Trophoblast cell (in vitro differentiated cells and primary cell): ENCODE measurements at regions not wholly inside any gene's neighbourhood (a gene's known extent, or its start where the extent isn't known, plus 50 kb on each side); places are given as distances from the start of the nearest gene placed in this dataset.

ENCODE experiments used
- DNase-seq, 2 donors: peaks; one replicate each; pipeline ENCODE4 v3.0.0-alpha.2; 2016
- H2AFZ ChIP-seq: 2 replicates; pipeline ENCODE4 v1.6.1; 2013; ENCODE audit warnings: low read length, moderate library complexity, mild to moderate bottlenecking; ENCODE audit not compliant: insufficient read depth, poor library complexity
- H2AK5ac ChIP-seq: 2 replicates; pipeline ENCODE4 v1.6.1; 2013; ENCODE audit warnings: mild to moderate bottlenecking, low read length
- H2BK120ac ChIP-seq: 2 replicates; pipeline ENCODE4 v1.6.1; 2013; ENCODE audit warnings: low read length, mild to moderate bottlenecking, moderate library complexity; ENCODE audit not compliant: insufficient read depth, poor library complexity
- H2BK12ac ChIP-seq: 2 replicates; pipeline ENCODE4 v1.6.1; 2013; ENCODE audit warnings: mild to moderate bottlenecking, low read length, moderate library complexity
- H2BK5ac ChIP-seq: 2 replicates; pipeline ENCODE4 v1.6.1; 2013; ENCODE audit warnings: low read length, low read depth, moderate library complexity, mild to moderate bottlenecking; ENCODE audit not compliant: poor library complexity
- H3K14ac ChIP-seq: 2 replicates; pipeline ENCODE4 v1.6.1; 2013; ENCODE audit warnings: mild to moderate bottlenecking, low read length
- H3K18ac ChIP-seq: 2 replicates; pipeline ENCODE4 v1.6.1; 2013; ENCODE audit warnings: mild to moderate bottlenecking, low read length
- H3K23ac ChIP-seq: 2 replicates; pipeline ENCODE4 v1.6.1; 2013; ENCODE audit warnings: low read length
- H3K27ac ChIP-seq: 2 replicates; pipeline ENCODE4 v1.5.1; 2013; ENCODE audit warnings: low read depth, mild to moderate bottlenecking, inconsistent platforms, low read length, moderate library complexity
- H3K27me3 ChIP-seq: 2 replicates; pipeline ENCODE4 v1.6.1; 2013; ENCODE audit warnings: inconsistent platforms, mild to moderate bottlenecking, low read length, moderate library complexity; ENCODE audit not compliant: insufficient read depth
- H3K36me3 ChIP-seq, 2 experiments: 1 replicate in 1 of 2; 2 replicates in 1 of 2; pipeline ENCODE4 v1.6.1; 2013; ENCODE audit warnings: low read length in 2 of 2, mild to moderate bottlenecking in 2 of 2, moderate library complexity in 1 of 2; ENCODE audit not compliant: insufficient read depth in 2 of 2, control insufficient read depth in 1 of 2
- H3K4ac ChIP-seq: 2 replicates; pipeline ENCODE4 v1.6.1; 2013; ENCODE audit warnings: low read depth, mild to moderate bottlenecking, low read length, moderate library complexity
- H3K4me1 ChIP-seq, 2 experiments: 1 replicate in 1 of 2; 2 replicates in 1 of 2; pipeline ENCODE4 v1.6.1; 2013; ENCODE audit warnings: low read length in 2 of 2, mild to moderate bottlenecking in 2 of 2, moderate library complexity in 1 of 2; ENCODE audit not compliant: insufficient read depth in 2 of 2, control insufficient read depth in 1 of 2
- H3K4me2 ChIP-seq: 2 replicates; pipeline ENCODE4 v1.6.1; 2013; ENCODE audit warnings: inconsistent platforms, mild to moderate bottlenecking, low read length, moderate library complexity
- H3K4me3 ChIP-seq: 2 replicates; pipeline ENCODE4 v1.5.1; 2013; ENCODE audit warnings: mild to moderate bottlenecking, low read depth, low read length, inconsistent platforms
- H3K79me1 ChIP-seq: one replicate; pipeline ENCODE4 v1.6.1; 2013; ENCODE audit warnings: low read length
- H3K79me2 ChIP-seq: 2 replicates; pipeline ENCODE4 v1.6.1; 2013; ENCODE audit warnings: low read length, mild to moderate bottlenecking; ENCODE audit not compliant: control insufficient read depth, insufficient read depth, poor library complexity
- H3K9ac ChIP-seq: 2 replicates; pipeline ENCODE4 v1.6.1; 2013; ENCODE audit warnings: mild to moderate bottlenecking, low read length
- H3K9me3 ChIP-seq: 2 replicates; pipeline ENCODE4 v1.6.1; 2013; ENCODE audit warnings: low read depth, mild to moderate bottlenecking, control low read depth, inconsistent platforms, low read length; ENCODE audit not compliant: insufficient read depth
- H4K12ac ChIP-seq: 2 replicates; pipeline ENCODE4 v1.6.1; 2013; ENCODE audit warnings: low read depth, mild to moderate bottlenecking, low read length, moderate library complexity
- H4K8ac ChIP-seq: 2 replicates; pipeline ENCODE4 v1.6.1; 2013; ENCODE audit warnings: low read depth, mild to moderate bottlenecking, low read length, moderate library complexity
- H4K91ac ChIP-seq: one replicate; pipeline ENCODE4 v1.6.1; 2013; ENCODE audit warnings: low read depth, mild to moderate bottlenecking, low read length, moderate library complexity
- WGBS: extraction: QIAGEN DNeasy Blood & Tissue Kit; methylation state at CpG from one replicate; pipeline ENCODE4 v1.1.7; 2013; ENCODE audit warnings: missing lambda C conversion rate; ENCODE audit not compliant: insufficient read length, insufficient coverage; ENCODE audit errors: extremely low coverage; 5-methylcytosine and 5-hydroxymethylcytosine counted together

- Histone ChIP-seq H4K91ac (no peak overlapping the region), H3K79me1 (no peaks in the 10 kb centered on the region), H2BK5ac (no peak overlapping the region), H3K23ac (no peak overlapping the region), H2AK5ac (no peak overlapping the region), H3K27me3 (no peaks in the 10 kb centered on the region), H3K4me3 (no peak overlapping the region), H2BK12ac (no peak overlapping the region), H3K4me1 (no peaks in the 10 kb centered on the region), H3K4me2 (no peak overlapping the region), H3K4ac (no peak overlapping the region), H3K27ac (no peak overlapping the region), H3K36me3 (no peaks in the 10 kb centered on the region), H3K18ac (no peak overlapping the region), H3K14ac (no peak overlapping the region), H3K9ac (no peak overlapping the region), H4K12ac (no peak overlapping the region), H3K79me2 (no peaks in the 10 kb centered on the region), H2BK120ac (no peak overlapping the region), H3K9me3 (no peaks in the 10 kb centered on the region), H4K8ac (no peak overlapping the region), H2AFZ (no peak overlapping the region)
- WGBS: no CpG with 5 or more reads among the region's 1 CpG
- no peak for DNase-seq
Observed at GRCh38 chr1:217078959-217079358, 355.7 kb upstream of the ESRRG start.

DNA sequence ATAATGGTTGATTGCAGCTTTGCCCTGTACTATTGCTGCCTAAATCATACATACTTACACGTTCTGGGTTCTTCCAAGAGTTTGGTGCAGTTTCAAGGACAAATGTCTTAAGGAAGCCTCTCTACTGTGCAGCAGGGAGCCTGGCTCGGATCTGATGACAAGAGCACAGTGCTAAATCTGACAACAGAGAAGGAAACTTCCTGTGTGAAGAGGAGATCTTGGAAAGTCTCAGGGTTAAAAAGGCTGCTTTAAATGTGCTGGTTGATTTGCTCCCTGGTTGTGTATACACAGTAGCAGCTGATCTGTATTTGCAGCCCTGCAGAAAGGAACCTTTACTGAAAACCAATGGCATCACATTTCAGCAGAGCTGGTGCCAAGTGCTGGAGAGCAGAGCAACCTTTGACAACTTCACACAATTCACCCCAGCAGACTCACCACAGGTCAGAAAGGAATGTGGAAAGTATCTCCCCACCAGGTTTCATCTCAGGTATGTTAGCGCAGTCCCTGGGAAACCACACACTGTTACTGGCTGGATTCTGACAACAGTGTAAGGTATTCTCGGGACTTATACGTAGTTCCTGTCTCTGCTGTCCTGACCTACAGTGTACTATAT, 355.0 kb upstream of the ESRRG start:
- H3K4me2 ChIP-seq: no peak overlapping the region
- H3K9ac ChIP-seq: no peak overlapping the region
- no peak overlapping the region for H4K12ac ChIP-seq
- H2BK12ac ChIP-seq: no peak overlapping the region
- no peaks in the 10 kb centered on the region for H3K79me1 ChIP-seq
- H4K91ac ChIP-seq: no peak overlapping the region
- H2AFZ ChIP-seq: no peak overlapping the region
- H3K27me3 ChIP-seq: no peaks in the 10 kb centered on the region
- no peak overlapping the region for H3K23ac ChIP-seq
- no peak overlapping the region for H3K4me3 ChIP-seq
- H4K8ac ChIP-seq: no peak overlapping the region
- H3K4ac ChIP-seq: no peak overlapping the region
- no peak overlapping the region for H2BK5ac ChIP-seq
- H3K27ac ChIP-seq: no peak overlapping the region
- no peak overlapping the region for H2BK120ac ChIP-seq
- H3K18ac ChIP-seq: no peak overlapping the region
- no peaks in the 10 kb centered on the region for H3K36me3 ChIP-seq
- no CpG with 5 or more reads among the region's 5 CpGs for WGBS
- DNase-seq: no peak
- no peak overlapping the region for H2AK5ac ChIP-seq
- H3K79me2 ChIP-seq: no peaks in the 10 kb centered on the region
- H3K9me3 ChIP-seq: no peaks in the 10 kb centered on the region
- H3K14ac ChIP-seq: no peak overlapping the region
- no peaks in the 10 kb centered on the region for H3K4me1 ChIP-seq

DNA sequence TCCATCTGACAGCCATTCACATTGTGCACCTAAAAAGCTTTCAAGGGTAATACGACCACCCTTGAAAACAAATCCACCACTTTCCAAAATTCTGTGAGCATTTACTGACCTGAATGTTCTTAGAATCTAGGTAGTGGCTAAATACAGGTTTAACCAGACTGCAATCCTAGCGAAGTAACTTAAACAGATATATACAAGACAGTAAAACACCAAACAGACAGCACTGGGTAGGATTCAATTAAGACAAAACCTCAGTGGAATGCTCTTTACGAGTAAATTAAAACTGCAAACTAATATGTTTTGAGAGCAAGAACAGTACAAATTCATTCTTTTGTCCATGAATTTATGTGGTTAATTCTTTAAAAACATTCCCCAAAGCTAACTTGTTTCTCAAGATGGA, 354.2 kb upstream of the ESRRG start:
- no peak overlapping the region for H2AK5ac ChIP-seq
- H3K4me1 ChIP-seq: no peaks in the 10 kb centered on the region
- H3K23ac ChIP-seq: no peak overlapping the region
- H3K14ac ChIP-seq: no peak overlapping the region
- H3K27ac ChIP-seq: no peak overlapping the region
- H4K8ac ChIP-seq: no peak overlapping the region
- no peak overlapping the region for H3K18ac ChIP-seq
- no peak overlapping the region for H2AFZ ChIP-seq
- H3K4me3 ChIP-seq: no peak overlapping the region
- H3K9ac ChIP-seq: no peak overlapping the region
- no peak for DNase-seq
- no peaks in the 10 kb centered on the region for H3K27me3 ChIP-seq
- H3K79me1 ChIP-seq: no peaks in the 10 kb centered on the region
- H2BK12ac ChIP-seq: no peak overlapping the region
- H4K91ac ChIP-seq: no peak overlapping the region
- no peak overlapping the region for H3K4me2 ChIP-seq
- no peaks in the 10 kb centered on the region for H3K36me3 ChIP-seq
- no peak overlapping the region for H3K4ac ChIP-seq
- H3K9me3 ChIP-seq: no peaks in the 10 kb centered on the region
- H2BK120ac ChIP-seq: no peak overlapping the region
- WGBS: no CpG with 5 or more reads among the region's 3 CpGs
- no peak overlapping the region for H4K12ac ChIP-seq
- H3K79me2 ChIP-seq: no peaks in the 10 kb centered on the region
- H2BK5ac ChIP-seq: no peak overlapping the region

DNA sequence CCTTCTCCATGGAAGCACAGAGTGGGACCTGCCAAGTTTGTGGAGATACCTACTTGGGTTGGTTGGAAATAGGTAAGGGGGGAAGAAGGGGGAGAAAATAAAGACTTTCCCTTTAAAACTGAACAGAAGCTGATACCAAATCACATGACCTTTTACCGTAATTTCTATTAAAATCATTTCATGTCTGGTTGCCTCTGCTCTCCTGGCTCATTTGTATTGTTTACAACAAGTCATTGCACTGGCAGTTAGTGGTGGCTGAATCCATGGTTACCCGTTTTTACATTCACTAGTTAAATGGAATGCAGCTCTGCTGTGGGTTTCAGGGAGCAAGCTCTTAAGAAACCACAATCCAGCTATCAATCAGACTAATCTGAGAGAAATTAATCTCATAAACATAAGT, 353.7 kb upstream of the ESRRG start:
- WGBS: no CpG with 5 or more reads among the region's 2 CpGs
- Histone ChIP-seq H3K23ac (no peak overlapping the region), H3K4ac (no peak overlapping the region), H3K27ac (no peak overlapping the region), H2BK5ac (no peak overlapping the region), H2AFZ (no peak overlapping the region), H2AK5ac (no peak overlapping the region), H3K4me3 (no peak overlapping the region), H3K79me1 (no peaks in the 10 kb centered on the region), H3K4me1 (no peaks in the 10 kb centered on the region), H3K18ac (no peak overlapping the region), H3K36me3 (no peaks in the 10 kb centered on the region), H3K27me3 (no peaks in the 10 kb centered on the region), H4K91ac (no peak overlapping the region), H4K8ac (no peak overlapping the region), H3K14ac (no peak overlapping the region), H2BK12ac (no peak overlapping the region), H3K4me2 (no peak overlapping the region), H3K9ac (no peak overlapping the region), H3K9me3 (no peaks in the 10 kb centered on the region), H2BK120ac (no peak overlapping the region), H4K12ac (no peak overlapping the region), H3K79me2 (no peaks in the 10 kb centered on the region)
- DNase-seq: no peak
